ENCODE measurements at regions not wholly inside any gene's neighbourhood (a gene's known extent, or its start where the extent isn't known, plus 50 kb on each side); places are given as distances from the start of the nearest gene placed in this dataset.
A peak's percentile ranks its signal among the peaks of the same experiment; 100 is the strongest.

DNA sequence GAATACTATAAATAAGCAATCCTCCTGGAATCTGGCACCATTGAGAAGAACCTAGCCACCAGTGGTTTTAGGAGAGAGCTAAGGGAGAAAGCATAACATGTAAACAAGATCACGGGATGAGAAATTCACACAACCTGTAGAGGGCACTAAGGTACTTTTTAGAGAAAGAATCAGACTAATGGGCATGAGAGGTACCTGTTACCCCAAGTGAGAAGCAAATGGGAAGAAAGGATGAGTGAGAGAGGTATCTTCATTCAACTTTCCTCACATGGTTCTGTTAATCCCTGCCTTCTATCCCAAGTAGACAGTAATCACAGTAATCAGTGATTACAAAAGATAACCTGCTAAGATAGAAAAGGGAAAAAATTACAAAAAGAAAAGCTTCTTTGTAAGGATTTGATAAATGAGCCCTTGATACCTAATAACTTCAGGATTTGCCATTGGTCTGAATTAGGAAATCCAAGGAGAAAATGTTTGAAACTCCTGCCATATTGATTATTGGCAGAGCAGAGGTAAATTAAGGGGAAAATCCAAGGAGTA lies 251.1 kb upstream of the ADGRL2 start:
- TF ChIP-seq, protein P1, sequence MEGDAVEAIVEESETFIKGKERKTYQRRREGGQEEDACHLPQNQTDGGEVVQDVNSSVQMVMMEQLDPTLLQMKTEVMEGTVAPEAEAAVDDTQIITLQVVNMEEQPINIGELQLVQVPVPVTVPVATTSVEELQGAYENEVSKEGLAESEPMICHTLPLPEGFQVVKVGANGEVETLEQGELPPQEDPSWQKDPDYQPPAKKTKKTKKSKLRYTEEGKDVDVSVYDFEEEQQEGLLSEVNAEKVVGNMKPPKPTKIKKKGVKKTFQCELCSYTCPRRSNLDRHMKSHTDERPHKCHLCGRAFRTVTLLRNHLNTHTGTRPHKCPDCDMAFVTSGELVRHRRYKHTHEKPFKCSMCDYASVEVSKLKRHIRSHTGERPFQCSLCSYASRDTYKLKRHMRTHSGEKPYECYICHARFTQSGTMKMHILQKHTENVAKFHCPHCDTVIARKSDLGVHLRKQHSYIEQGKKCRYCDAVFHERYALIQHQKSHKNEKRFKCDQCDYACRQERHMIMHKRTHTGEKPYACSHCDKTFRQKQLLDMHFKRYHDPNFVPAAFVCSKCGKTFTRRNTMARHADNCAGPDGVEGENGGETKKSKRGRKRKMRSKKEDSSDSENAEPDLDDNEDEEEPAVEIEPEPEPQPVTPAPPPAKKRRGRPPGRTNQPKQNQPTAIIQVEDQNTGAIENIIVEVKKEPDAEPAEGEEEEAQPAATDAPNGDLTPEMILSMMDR (IDR thresholded peaks at IDR 0.05) = peak; percentile 52 to 62 (median 60)
- TF ChIP-seq POLR2A (IDR thresholded peaks at IDR 0.05) = no peak

Data from right lobe of liver (tissue), 4 donors.